Activated CD8-positive, alpha-beta T cell treated with anti-CD3 and anti-CD28 coated beads, Interleukin-2, amount 10 ng/mL, durations not matched to agents 7 days and 5 days (primary cell): ENCODE measurements at regions not wholly inside any gene's neighbourhood (a gene's known extent, or its start where the extent isn't known, plus 50 kb on each side); places are given as distances from the start of the nearest gene placed in this dataset.

Experiments
- ATAC-seq: fragments of 150-1000 bp; cut with Tn5 transposase; one replicate; pipeline ENCODE4 v1.10.0; 2021; ENCODE audit warnings: moderate library complexity
- CTCF ChIA-PET: fragments of 350-600 bp; sonication (Branson Sonifier 250); formaldehyde crosslinking; loops from one replicate; lab custom pipeline; 2021; ENCODE audit warnings: antibody characterized with exemption; lab: Charles Lee
- POLR2A ChIA-PET: fragments of 350-600 bp; sonication (Branson Sonifier 250); formaldehyde crosslinking; loops from one replicate; lab custom pipeline; 2021; ENCODE audit warnings: antibody characterized with exemption; lab: Charles Lee
- DNase-seq: peaks from one replicate; pipeline ENCODE4 v3.0.0-alpha.2; 2020
- H3K27ac Mint-ChIP-seq: one replicate; pipeline ENCODE4 v1.8.0; 2021; ENCODE audit warnings: mild to moderate bottlenecking, mixed read lengths
- H3K27me3 Mint-ChIP-seq: one replicate; pipeline ENCODE4 v1.8.0; 2021; ENCODE audit warnings: low read depth, mixed read lengths
- H3K36me3 Mint-ChIP-seq: one replicate; pipeline ENCODE4 v1.8.0; 2021; ENCODE audit warnings: low read depth, mixed read lengths
- H3K4me1 Mint-ChIP-seq: one replicate; pipeline ENCODE4 v1.8.0; 2021; ENCODE audit warnings: low read depth, mixed read lengths
- H3K4me3 Mint-ChIP-seq: one replicate; pipeline ENCODE4 v1.8.0; 2021; ENCODE audit warnings: mild to moderate bottlenecking, mixed read lengths
- H3K9me3 Mint-ChIP-seq: one replicate; pipeline ENCODE4 v1.8.0; 2022; ENCODE audit warnings: mixed read lengths; ENCODE audit not compliant: insufficient read depth

DNA sequence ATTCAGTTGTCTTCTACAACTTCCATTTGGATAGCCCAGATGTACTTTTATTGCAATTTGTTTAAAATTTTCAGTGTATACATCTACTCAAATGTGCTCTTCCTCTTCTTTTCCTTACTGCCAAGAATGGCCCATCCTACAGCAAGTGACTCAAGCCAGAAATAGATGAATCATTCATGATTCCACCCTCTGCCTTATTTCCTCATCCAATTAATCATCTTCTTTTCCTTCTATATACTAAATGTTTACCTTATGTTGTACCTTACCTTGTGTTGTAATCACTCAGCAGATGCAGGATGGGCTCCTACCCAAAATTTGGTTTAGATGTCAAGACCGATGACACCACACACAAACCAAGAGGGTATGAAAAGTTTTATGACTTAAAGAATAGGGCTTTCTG is 437.8 kb downstream of the GRXCR1 start:
- Mint-ChIP-seq H3K4me1 (no peaks in the 10 kb centered on the region), H3K36me3 (no peaks in the 10 kb centered on the region), H3K9me3 (no peaks in the 10 kb centered on the region), H3K4me3 (no peak overlapping the region), H3K27ac (no peak overlapping the region), H3K27me3 (no peaks in the 10 kb centered on the region)
- ATAC-seq (no peak), DNase-seq (no peak)
- CTCF ChIA-PET = interaction anchor here (0.6 kb wide), 1 partner anchor 11 kb away, joined by 3 read pairs; no protein-coding TSS in a partner anchor
- POLR2A ChIA-PET = no interaction called here

DNA sequence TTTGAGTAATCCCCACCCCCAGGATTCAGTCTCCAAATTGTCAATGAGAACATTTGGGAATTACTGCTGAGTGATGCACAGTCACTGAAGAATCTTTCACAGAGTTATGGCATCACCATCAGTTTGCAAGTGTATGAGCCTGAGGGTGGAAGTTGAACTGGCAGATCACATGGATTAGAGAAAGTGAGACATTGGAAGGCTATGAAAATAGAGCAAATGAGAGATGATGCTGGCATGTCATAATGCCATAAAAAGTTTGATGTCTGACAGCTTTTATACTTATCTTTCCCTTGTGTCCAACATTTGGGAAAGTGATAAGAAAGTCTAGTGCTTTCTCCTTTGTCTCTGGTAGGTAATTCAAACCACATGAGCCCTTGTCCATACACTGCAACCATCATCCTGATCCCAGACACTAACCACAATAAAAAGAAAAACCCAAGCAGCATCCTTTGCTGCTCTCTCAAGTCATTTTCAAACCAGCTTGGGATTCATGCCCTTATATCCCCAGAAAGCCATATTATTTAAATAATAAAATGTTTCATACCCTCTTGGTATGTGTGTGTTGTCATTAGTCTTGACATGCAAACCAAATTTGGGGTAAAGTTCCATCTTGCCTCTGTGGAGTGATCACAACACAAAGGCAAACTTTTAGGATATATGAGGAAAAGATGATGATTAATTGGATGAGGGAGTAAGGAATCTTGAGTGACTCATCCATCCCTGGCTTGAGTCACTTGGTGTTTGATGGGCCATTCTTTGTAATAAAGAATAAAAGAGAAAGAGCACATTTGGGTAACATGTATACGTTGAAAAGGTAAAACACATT is 438.9 kb downstream of the GRXCR1 start:
- POLR2A ChIA-PET = no interaction called here
- Mint-ChIP-seq H3K4me1 (no peaks in the 10 kb centered on the region), H3K9me3 (no peaks in the 10 kb centered on the region), H3K4me3 (no peak overlapping the region), H3K27me3 (no peaks in the 10 kb centered on the region), H3K27ac (no peak overlapping the region), H3K36me3 (no peaks in the 10 kb centered on the region)
- DNase-seq (no peak), ATAC-seq (no peak)
- CTCF ChIA-PET = no interaction called here

DNA sequence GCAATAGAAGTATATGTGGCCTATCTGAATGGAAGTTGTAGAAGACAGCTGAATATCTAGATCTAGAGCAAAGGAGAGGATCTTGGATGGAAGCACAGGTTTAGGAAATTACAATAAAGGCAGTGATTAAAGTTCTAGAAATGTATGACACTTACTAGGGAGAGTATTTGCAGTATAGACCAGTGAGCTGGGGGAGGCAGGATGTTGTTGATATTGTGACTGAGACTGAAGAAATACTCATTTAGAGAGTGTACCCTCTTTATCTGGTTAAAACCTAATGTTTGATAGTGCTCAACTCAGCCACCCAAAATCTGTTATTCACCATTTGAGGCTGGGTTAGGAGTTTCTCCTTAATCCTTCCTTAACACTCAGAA is 439.5 kb downstream of the GRXCR1 start:
- DNase-seq = no peak
- POLR2A ChIA-PET = no interaction called here
- ATAC-seq = no peak
- H3K36me3 Mint-ChIP-seq = no peaks in the 10 kb centered on the region
- no peaks in the 10 kb centered on the region for H3K4me1 Mint-ChIP-seq
- no peak overlapping the region for H3K27ac Mint-ChIP-seq
- CTCF ChIA-PET = no interaction called here
- H3K4me3 Mint-ChIP-seq = no peak overlapping the region
- H3K9me3 Mint-ChIP-seq = no peaks in the 10 kb centered on the region
- no peaks in the 10 kb centered on the region for H3K27me3 Mint-ChIP-seq

DNA sequence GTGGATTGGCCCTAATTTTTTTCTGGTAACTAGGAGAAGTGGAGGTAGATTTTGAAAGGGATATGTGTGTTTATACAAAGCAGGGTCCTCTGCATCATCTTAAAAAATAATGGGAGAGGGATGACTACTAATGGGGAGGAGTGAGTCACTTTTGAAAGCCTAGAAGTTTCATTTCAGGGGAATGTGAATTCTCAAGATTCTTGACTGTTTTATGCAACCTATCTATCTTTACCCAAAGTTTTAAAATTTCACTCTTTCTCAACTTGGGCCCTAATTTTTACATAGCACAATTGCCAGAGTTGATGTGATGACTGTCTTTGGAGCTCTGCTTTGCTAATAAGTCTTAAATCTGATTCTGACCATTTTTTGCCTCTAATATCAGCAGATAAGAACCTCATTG is 445.2 kb downstream of the GRXCR1 start:
- no peak for DNase-seq
- Mint-ChIP-seq H3K4me3 (no peak overlapping the region), H3K4me1 (no peaks in the 10 kb centered on the region), H3K27me3 (no peaks in the 10 kb centered on the region), H3K9me3 (peaks cover 11% of the 10 kb centered on the region), H3K36me3 (no peaks in the 10 kb centered on the region), H3K27ac (no peak overlapping the region)
- ChIA-PET POLR2A (no interaction called here), CTCF (no interaction called here)
- ATAC-seq = no peak

DNA sequence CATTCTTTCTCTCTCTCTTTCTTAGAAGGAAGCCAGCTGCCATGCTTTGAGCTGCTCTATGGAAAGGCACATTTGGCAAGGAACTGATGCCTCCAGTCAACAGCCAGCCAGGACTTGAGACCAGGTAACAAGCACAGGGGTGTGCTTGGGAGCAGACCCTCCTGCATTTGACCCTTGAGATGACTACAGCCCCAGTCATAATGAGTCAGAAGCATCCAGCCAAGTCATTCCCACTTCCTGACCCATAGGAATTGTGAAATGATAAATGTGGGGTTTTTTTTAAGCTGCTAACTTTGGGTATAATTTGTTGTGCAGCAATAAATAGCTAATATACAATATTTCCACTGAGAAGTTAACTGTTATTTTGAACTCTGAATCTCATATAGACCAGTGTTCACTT is 446.9 kb downstream of the GRXCR1 start:
- H3K36me3 Mint-ChIP-seq = no peaks in the 10 kb centered on the region
- ATAC-seq (no peak), DNase-seq (no peak)
- H3K4me3 Mint-ChIP-seq = no peak overlapping the region
- no peaks in the 10 kb centered on the region for H3K4me1 Mint-ChIP-seq
- H3K27me3 Mint-ChIP-seq = no peaks in the 10 kb centered on the region
- ChIA-PET CTCF (no interaction called here), POLR2A (no interaction called here)
- no peak overlapping the region for H3K27ac Mint-ChIP-seq
- peaks cover 13% of the 10 kb centered on the region for H3K9me3 Mint-ChIP-seq

DNA sequence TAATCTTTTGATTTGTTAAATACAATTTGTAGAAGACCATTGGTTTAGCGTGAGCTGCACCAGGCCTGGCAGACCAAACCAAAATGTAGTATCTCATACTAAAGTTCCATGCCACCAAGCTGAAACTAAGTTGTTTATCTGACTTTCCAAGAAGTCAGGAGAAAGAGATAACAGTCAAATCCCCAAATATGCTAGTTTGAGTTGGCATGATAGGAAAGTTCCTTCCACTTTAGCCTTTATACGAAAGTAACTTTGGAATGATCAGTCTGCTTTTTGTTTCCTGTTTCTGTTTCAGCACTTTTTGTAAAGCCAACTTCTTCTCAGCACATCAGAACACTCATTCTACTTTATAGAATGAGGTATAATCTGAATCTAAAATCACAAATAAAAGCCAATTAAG is 449.2 kb downstream of the GRXCR1 start:
- Mint-ChIP-seq H3K27me3 (no peaks in the 10 kb centered on the region), H3K4me1 (no peaks in the 10 kb centered on the region), H3K9me3 (peaks cover 16% of the 10 kb centered on the region), H3K4me3 (no peak overlapping the region), H3K36me3 (no peaks in the 10 kb centered on the region), H3K27ac (no peak overlapping the region)
- POLR2A ChIA-PET = no interaction called here
- DNase-seq (no peak), ATAC-seq (no peak)
- CTCF ChIA-PET = no interaction called here

DNA sequence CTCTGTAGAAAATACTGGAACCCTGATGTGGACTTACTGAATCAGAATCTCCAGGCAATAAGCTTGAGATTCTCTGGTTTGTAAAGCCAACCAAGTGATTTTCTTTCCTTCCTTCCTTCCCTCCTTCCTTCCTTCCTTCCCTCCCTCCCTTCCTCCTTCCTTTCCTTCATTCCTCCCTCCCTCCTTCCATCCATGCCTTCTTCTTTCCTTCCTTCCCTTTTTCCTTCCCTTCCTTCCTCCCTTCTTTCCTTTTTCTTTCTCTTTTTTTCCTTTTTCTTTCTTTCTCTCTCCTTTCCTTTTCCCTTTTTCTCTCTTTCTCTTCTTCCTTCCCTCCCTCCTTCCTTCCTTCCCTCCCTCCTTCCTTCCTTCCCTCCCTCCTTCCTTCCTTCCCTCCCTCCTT is 450.8 kb downstream of the GRXCR1 start:
- Mint-ChIP-seq H3K27me3 (no peaks in the 10 kb centered on the region), H3K27ac (no peak overlapping the region), H3K4me3 (no peak overlapping the region), H3K9me3 (peaks cover 16% of the 10 kb centered on the region), H3K4me1 (no peaks in the 10 kb centered on the region), H3K36me3 (no peaks in the 10 kb centered on the region)
- ATAC-seq = no peak
- POLR2A ChIA-PET = no interaction called here
- CTCF ChIA-PET = no interaction called here
- no peak for DNase-seq

DNA sequence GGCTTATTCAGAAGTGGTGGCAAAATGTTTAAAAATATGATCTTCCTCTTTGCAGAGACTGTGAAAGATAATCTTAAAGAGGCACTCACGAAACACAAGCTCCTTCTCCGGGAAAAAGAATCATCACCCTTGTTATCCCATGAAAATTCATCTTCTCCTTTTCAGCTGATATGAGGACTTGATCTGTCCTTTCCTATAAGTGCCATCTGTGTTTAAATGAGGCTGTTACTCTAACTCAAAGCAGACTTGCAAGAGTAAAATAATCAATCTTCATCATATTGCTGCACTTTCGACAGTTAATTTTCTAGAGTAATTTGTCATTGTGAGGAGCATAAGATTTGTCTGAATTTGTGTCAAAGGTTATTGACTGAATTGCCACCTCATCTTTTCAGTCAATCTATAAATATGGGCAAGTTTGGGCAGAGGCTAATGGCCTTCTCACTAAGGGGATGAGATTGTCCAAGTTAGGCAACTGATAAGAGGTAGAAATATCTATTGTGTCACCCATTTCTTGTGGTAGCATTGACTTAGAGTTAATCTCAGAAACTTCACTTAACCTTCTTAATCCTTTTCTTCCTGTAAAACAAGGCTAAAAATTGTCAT is 452.9 kb downstream of the GRXCR1 start:
- H3K36me3 Mint-ChIP-seq = no peaks in the 10 kb centered on the region
- H3K4me1 Mint-ChIP-seq = no peaks in the 10 kb centered on the region
- DNase-seq (no peak), ATAC-seq (no peak)
- H3K27ac Mint-ChIP-seq = no peak overlapping the region
- H3K27me3 Mint-ChIP-seq = no peaks in the 10 kb centered on the region
- H3K4me3 Mint-ChIP-seq = no peak overlapping the region
- ChIA-PET CTCF (no interaction called here), POLR2A (no interaction called here)
- H3K9me3 Mint-ChIP-seq = peaks cover 5% of the 10 kb centered on the region

DNA sequence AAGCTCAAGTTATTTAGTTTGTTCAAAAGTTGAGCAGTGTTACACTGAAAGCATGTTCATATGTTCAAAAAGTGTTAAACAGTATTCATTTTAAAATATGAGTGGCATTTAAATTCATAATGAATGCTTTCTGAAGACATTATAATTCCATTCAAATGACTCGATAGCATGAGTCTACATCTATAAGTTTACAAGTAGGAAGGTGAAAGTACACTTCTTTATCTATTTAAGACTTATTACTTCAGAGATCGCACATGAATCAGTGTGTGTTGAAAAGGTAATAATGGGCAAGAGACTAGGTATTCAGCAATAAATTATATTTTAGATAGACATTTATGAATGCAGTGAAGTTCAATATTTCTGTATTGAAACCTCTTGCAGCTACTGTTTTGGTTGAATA is 456.1 kb downstream of the GRXCR1 start:
- DNase-seq (no peak), ATAC-seq (no peak)
- H3K4me3 Mint-ChIP-seq = no peak overlapping the region
- CTCF ChIA-PET = no interaction called here
- H3K9me3 Mint-ChIP-seq = peaks cover 11% of the 10 kb centered on the region
- no peak overlapping the region for H3K27ac Mint-ChIP-seq
- no peaks in the 10 kb centered on the region for H3K27me3 Mint-ChIP-seq
- H3K4me1 Mint-ChIP-seq = no peaks in the 10 kb centered on the region
- POLR2A ChIA-PET = no interaction called here
- H3K36me3 Mint-ChIP-seq = no peaks in the 10 kb centered on the region

DNA sequence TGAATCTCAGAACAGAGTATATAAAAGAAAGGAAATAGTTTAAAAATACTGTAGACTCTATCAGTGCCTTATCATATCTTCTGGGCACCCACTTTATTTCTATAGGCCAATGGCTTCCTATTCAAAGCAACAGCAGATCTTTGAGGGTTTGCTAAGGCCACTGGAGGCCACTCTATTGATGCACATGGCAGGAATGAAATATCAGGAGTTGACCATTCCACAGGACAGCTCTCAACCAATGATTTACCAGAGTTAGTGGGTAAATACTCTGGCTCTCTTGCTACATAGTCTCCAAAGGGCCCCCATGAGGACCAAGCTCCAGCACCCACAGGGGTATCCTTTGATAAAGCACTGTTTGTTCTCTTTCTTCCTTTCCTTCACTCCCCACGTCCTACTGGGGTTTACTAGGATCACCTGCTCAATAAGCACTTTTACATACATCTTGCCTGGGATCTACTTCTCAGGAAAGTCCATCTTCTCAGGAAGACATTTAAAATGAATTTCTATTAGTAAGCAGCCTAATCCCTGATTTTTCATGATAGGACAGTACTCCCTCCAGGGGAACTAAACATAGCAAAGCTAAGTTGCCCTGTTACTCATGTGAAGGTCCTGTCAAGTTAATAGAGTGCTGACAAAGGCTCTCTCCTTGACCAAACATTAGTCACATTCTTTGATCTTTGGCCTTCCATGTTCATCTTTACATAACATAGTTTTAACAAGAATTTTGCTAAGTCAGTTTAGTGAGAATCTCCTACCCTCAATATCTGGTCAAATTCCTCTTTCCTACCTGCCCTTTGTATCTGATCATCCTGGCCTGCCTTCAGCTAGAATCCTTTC is 459.7 kb downstream of the GRXCR1 start:
- DNase-seq (no peak), ATAC-seq (no peak)
- Mint-ChIP-seq H3K36me3 (no peaks in the 10 kb centered on the region), H3K4me3 (no peak overlapping the region), H3K4me1 (no peaks in the 10 kb centered on the region), H3K27me3 (no peaks in the 10 kb centered on the region), H3K9me3 (peaks cover 7% of the 10 kb centered on the region), H3K27ac (no peak overlapping the region)
- ChIA-PET POLR2A (no interaction called here), CTCF (no interaction called here)

DNA sequence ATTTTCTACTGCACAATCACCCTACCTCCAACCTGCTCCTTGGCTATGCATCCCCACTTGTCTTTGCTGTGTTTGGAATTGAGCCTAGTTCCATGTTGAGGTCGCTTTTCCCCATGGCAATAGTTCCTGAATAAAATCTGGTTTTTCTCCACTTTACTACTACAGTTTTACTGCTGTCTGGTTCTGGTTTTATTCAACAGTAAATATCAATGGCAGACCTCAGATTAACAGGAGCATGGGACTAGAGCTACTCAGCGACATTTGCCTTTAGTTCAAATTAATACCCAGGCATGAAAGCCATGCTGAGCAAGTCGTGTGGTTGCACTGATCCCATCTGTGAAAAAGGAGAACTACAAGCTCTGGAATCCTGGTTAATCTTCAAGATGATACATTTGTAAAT is 460.3 kb downstream of the GRXCR1 start:
- peaks cover 7% of the 10 kb centered on the region for H3K9me3 Mint-ChIP-seq
- DNase-seq (no peak), ATAC-seq (no peak)
- H3K4me1 Mint-ChIP-seq = no peaks in the 10 kb centered on the region
- no peaks in the 10 kb centered on the region for H3K27me3 Mint-ChIP-seq
- H3K4me3 Mint-ChIP-seq = no peak overlapping the region
- ChIA-PET POLR2A (no interaction called here), CTCF (no interaction called here)
- no peak overlapping the region for H3K27ac Mint-ChIP-seq
- no peaks in the 10 kb centered on the region for H3K36me3 Mint-ChIP-seq

DNA sequence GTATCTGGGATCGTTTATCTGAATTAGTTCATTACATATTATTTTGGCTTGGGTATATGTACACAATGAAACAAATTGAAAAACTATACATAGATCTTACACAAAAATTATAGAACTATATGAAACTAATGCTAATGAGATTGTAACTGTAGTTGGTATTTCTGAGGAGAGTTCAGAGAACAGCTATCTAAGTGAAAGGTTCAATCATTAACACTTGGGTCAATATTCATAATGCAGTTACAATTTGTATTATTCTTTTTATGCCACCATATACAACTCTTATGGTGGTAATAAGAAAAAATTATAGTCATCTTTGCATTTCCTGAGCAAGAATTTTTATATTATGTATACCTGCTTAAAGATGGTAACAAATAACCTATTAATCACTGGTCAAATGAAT is 461.0 kb downstream of the GRXCR1 start:
- ChIA-PET CTCF (no interaction called here), POLR2A (no interaction called here)
- Mint-ChIP-seq H3K4me3 (no peak overlapping the region), H3K27ac (no peak overlapping the region), H3K36me3 (no peaks in the 10 kb centered on the region), H3K9me3 (peaks cover 7% of the 10 kb centered on the region), H3K27me3 (no peaks in the 10 kb centered on the region), H3K4me1 (no peaks in the 10 kb centered on the region)
- no peak for DNase-seq
- no peak for ATAC-seq
